DMS 273 (cell line): ENCODE measurements at regions not wholly inside any gene's neighbourhood (a gene's known extent, or its start where the extent isn't known, plus 50 kb on each side); places are given as distances from the start of the nearest gene placed in this dataset.
A peak's percentile ranks its signal among the peaks of the same experiment; 100 is the strongest.

ENCODE experiments used
- DNase-seq: peaks from one replicate; lab custom pipeline; 2025; ENCODE audit not compliant: unreplicated experiment; lab: John Stamatoyannopoulos, UW

DNA sequence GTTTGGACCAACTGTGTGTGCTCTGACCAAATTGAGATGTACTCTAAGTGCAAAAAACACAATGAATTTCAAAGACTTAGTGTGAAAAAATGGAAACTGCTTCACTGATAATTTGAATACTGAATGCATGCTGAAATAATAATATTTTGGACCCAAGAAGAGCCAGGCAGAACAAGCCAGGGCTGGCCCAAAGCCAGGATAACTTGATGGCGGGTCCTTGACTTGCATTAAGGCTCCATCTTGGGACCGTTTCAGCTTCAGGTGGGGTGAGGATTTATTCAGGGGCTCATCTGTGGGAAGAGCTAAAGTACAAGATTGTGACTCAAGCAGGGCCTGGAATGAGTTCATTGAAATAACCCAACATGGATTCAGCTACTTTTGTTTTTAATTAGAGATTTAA is 921.9 kb downstream of the QKI start:
- no peak for DNase-seq

DNA sequence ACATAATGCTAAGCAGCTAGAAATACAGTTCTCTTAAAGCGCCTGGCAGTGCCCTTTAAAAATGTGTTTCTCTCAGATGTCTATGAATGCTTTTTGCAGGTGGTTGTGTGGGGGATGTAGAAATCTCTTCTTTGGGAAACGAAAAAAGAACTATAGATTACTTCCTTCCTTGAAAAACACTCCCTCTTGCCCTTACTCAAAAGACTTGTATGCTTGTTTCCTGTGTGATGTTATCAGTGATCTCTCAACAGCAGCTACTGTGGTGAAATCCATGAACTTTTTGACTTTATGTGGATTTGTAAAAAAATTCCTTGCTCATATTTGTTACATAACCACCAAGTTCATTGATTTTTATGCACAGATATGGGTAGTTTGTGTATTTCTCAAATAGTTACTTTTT is 916.5 kb downstream of the QKI start:
- no peak for DNase-seq

DNA sequence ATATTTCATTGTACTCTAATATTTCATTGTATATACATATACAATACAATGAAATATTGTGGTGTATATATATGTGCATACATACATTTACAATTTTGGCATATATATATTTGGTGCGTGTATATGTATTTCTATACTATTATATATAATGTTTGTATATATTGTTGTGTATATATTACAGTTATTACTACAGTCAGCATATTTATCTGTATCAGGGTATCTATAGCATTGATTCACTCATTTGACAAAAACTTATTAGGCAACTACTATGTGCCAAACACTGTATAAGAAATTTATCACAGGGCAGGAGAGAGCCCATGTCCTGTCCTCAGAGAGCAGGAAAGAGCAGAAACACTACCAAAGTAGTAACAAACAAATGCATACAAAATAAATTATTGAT is 910.6 kb downstream of the QKI start:
- no peak for DNase-seq

DNA sequence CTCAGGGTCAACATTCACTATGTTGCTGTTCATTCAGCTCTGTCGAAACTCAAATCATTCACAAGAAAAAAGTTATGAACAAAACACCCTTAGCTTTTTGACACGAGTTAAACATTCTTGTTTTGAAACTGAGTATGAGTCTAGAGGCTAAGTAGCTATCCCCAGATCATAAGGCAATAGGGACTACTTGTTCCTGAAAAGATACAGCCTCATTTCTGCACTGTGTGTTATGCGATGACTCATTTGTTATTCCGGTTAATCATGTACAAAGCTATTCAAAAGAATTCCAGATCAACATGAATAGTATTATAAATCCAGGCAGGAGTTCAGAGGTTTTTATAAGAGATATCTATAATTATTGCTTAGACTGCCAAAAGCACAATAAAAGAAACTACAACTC is 908.0 kb downstream of the QKI start:
- DNase-seq = no peak

DNA sequence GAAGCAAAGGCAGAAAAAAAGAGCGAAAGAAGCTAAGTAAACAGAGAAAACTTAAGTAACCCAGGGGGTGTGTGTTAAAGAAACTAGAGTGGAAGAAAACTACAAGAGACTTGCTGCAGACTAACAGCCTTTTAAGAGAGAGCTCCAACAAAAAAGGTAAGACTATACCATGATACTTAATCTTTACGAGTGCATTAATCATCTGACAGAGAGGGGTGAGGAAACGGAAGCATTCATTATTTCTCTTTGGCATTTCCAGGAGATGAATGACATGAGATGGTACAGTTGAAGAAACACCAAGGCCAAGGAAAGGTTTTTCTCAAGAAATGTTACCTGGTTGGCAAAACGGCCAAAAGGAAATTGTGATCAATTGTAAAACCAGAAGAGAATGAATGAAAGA is 906.8 kb downstream of the QKI start:
- DNase-seq = no peak

DNA sequence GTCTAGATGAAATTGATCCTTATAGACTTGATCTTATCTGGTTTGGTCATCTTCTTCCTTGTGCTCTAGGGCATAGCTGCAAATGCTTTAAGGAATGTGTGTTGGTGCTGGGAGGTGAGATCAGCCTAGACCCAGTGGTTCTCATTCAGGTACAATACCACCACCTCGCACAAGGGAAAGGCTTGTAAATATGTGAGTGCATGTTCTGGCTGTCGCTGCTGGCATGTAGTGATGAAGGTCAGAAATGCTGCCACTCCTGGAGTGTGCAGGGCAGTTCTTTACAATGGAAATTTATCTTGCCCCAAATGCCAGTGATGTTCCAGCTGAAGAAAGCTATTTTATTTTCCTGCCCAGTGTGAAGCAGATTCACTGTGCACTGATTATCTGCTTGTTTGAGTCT is 900.9 kb downstream of the QKI start:
- DNase-seq = no peak

DNA sequence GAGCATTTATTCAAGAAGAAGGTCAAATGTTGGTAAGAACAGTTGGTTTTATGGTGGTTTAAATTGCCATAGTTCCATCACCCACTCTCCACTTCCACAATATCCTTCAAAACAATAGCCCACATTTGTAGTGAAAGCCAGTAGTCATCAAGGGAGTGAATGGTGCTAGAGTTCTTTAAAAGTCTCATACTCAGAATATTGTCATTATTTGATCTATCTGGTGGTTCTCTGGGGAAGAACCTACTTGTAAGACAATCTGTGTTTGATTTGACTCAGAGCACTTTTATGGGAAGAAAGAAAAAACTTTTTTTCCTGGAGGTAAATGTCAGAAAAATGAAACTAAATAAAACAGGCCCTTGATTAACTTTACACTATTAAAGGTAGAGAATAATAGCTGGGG is 893.8 kb downstream of the QKI start:
- DNase-seq = no peak

DNA sequence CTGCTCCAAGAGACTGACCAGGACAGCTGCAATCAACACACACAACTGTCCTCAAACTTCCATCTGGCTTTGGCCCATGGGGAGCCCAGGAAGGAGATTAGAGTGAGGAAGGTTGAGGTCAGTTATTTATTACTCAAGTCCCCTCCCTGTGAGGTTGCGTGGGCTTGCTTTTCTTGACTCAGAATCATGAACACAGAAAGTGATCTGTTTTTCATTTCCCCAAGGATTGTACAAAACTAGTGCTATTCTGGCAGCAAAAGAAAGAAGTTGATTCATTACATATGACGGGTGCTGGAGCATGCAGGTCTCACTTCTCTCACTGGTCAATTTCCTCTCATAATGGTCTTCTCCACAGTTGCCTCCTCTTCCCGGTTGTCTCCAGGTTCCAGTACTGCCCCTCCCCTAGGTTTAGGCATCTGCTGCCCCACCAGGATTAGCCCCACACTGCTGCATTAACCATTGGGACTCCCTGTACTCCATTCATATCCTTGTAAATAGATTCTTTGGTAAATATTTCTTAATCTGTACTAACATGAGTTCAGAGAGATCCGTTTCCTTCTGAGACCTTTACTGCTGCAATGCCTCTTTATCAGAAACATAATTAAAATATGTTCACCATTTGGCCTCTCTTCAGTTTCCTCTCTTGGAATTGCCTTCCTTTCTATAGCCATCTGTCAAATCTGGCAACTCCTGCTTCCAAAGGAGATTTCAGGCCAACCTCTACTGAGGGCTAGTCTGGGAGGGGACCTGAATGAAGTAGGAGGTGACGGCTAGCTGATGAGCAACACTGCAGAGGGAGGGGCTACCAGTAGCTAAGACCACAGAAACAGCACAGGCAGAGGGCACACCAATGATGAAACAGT is 888.8 kb downstream of the QKI start:
- peak; percentile 26 for DNase-seq

DNA sequence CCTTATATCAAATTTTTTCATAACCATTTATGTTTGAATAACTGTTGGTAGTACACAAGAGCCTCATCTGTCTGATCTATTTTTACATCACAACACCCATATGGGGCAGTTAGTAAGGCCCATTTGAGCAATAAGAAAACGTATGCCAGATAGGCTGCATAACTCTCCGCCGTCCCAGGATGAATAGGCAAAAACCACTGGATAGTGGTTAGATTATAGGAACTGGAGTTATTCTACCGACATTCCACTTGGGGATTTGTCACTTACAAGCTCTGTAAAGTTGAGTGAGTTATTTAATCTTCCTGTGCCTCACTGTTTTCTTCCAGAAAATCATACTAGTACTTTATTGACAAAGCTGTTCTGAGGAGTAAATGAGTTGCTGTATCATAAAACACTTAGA is 881.9 kb downstream of the QKI start:
- DNase-seq = no peak

DNA sequence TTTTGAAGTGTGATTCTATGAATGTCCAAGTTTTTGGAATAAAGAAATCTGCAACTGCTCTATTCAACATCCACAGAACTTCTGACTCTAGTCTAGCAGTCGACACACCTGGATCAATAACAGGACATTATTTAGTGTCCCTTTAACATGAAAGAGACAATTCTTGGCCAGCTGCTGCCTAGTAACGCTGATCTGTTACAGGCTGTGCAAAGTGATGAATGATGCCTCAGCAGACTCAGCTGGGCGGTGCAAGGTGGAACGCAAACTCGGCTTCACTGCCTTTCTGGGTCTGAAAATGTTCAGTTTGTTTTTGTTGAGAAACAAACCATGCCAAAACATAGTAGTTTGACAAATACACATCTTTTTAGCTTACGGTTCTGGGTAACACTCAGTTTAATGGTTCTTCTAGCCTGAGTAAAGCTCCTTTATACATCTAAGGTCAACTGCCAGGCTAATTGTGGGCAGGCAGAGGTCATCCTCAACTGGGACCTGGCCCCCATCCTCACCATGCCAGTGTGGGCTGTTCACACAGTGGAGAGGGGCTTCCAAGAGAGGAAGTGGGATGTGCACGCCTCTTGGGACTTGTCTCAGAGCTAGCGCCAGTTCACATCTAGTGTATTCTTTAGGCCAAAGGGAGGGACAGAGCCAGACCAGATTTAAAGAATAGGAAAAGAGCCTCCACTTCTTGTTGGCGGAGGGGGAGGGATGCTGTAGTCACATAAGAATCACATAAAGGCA is 879.7 kb downstream of the QKI start:
- no peak for DNase-seq

DNA sequence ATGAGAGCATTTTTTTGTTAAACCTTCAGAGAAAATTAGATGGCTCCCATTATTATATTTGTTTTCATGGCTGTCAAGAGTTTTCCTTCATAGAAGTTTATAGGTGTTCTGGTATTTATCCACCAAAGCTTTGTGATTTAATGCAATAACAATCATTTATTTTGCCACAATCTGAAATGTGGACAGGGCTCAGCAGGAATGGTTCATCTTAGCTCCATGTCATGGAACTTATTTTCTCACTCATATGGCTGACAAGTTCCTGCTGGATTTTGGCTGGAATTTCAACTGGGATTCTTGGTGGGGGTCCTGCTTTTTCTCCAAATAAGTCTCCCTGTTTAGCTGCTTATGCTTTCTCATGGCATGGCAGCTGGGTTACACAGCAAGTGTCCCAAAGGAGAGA is 876.7 kb downstream of the QKI start:
- no peak for DNase-seq

DNA sequence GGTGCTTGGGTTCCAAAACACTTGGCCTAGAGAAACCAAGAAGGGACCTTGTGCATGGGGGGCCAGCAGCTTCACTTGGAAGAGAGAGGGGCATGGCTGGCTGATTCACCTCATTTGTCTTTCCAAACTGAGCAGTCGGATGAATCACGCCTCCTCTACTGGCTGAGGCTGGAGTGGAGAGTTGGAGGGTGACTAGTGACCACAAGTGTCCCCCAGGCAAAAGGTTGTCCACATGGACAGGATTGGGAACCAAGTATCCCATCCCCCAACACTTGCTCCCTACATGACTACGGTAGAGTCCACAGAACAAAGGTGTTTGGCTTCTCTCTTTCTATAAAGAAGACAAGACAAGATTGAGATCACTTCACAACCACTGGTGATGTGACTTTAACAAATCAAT is 875.6 kb downstream of the QKI start:
- no peak for DNase-seq

DNA sequence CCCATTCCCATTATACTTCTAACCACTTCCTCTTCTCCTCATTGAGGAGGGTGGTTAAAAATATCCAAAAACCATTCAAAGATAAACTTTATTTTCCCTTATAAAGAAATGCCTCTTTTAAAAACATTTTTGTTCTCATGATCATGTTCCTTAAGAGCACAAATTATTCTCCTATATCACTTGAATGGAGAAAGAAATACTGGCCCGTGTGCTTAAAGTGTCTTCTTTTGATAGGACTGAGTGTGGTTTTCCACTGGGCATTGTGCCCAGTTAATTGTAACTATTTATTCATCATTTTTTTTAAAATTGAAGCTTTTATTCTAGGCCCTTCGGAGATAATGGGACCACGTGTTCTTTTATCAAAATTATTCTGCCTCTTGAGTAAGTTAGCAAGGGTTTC is 871.5 kb downstream of the QKI start:
- DNase-seq = no peak

DNA sequence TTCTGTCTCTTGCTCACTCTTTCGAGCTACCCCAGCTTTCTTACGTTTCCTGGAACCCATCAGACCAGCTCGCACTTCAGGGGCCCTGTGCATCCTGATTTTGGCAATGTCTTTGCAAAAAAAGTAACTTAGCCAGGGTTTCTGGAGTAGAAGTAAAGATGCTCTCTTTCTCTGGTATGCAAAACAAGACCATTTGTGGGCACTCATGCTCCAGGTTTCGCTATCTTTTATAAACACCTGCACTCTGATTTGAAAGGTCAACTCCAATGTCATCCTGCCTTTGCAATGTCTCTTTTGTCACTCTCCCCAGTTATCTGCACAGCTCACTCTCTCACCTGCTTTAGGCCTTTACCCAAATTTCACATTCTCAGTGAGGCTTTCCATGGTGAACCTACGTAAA is 869.1 kb downstream of the QKI start:
- DNase-seq = no peak

DNA sequence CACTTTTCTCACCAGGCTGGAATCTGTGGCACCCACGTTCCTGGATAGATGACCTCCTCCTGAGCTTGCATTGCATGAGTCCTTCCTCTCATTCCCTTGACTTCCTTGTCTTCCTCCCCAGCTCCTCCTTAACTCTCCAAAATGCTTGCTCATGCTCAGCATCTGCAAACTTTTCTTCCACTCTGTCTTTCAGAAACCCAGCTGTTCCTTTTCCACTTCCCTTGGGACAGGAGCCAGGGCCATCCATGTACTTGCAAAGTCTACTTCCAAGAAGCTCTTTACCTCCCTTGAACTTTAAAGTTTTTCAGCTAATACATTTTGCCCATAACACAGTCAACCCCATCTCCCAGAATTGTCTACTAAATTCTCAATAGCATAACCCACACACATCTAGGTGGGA is 861.7 kb downstream of the QKI start:
- no peak for DNase-seq

DNA sequence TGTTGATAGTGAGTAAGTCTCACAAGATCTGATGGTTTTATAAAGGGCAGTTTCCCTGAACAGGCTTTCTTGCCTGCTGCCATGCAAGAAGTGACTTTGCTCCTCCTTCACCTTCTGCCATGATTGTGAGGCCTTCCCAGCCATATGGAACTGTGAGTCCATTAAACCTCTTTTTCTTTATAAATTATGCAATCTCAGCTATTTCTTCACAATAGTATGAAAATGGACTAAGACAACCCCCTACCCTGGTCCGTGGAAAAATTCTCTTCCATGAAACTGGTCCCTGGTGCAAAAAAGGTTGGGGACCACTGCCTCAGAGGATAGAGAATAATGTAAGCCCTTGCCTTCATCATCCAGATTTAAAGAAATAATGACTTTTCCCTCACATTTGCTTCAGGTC is 861.3 kb downstream of the QKI start:
- no peak for DNase-seq

DNA sequence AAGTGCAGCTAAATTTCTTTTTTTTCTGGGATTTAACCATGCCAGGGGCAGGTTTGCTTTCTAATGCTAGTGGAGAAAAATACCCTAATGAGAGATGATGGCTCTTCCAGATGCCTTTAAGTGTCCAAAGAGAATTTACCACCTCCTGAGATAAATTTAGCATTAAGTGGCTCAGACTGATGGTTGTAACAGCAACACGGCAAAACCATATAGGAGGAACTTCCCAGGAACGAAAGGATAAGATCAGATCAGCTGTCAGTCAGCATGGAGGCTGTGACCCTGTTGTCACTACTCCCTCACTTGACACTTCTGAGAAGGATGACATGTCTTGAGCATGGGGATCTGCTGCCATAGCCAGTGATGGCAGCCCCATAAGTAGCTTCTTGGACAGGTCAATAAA is 860.0 kb downstream of the QKI start:
- no peak for DNase-seq

DNA sequence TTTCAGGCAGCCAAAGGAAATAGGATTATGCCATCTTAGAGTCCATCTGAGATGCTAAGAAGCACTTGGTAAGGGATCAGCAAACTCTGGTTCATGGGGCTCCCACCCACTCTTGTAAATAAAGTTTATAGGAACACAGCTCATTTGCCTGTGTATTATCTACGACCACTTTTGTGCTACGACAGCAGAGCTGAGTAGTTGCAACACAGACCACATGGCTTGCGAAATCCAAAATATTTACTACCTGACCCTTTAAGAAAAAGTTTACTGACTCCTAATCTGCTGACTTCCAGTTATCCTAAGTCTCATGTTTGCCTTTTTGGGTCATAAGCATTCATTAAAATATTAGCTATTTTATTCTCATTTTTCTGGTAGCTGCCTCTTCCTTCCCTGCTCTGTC is 859.0 kb downstream of the QKI start:
- DNase-seq = no peak

DNA sequence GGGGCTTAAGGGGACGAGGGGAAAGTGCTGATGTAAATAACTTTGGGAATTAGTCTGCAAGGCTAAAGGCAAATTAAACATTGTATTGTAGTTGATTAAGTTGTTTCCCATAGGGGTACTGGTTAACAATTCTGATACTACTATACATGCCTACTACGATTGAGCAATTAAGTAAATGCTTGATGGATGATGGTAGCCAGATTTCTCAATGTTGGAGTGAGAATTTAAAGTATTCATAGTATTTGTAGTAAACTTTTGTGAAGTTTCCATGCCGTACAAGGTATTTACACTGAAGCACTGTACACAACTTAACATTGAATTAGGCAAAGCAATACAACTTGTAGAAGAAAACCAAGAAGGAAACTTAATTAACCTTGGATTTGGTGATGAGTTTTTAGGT is 852.3 kb downstream of the QKI start:
- DNase-seq = no peak

DNA sequence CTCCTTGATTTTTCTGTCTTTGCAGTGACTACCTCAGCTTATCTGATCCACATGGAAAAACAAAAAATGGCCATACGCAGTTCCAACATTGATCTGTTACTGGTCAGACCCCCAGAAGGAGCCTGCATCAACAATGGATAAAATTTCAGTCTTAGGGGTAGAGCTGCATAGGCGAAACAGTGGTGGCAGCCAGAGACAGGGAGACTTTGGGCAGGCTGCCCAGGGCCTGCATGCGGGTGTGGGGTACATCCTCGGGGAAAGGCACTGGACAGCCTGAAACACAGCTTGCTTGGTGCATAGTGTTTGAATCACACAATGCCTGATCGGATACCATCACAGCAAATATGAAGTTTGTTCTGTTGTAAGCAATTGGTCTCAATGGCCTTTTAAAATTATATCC is 847.8 kb downstream of the QKI start:
- no peak for DNase-seq

DNA sequence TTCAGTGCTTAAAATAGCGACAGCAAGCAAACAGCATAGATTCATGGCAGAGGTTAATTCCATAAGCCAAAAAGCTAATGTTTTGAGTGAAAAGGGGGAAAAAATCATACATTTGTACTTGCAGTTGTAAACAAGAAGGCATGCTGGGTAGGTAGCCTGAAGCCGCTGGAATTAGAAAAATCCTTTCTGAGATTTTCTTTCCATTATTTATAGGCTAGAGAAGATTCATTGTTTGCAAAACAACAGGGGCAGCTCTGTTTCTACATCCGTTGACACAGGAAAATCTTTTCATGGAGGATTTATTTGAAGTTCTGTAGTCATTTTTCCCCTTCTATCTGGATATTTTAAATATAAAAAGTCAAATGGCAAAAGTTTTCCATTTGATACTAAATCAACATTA is 843.9 kb downstream of the QKI start:
- DNase-seq = no peak

DNA sequence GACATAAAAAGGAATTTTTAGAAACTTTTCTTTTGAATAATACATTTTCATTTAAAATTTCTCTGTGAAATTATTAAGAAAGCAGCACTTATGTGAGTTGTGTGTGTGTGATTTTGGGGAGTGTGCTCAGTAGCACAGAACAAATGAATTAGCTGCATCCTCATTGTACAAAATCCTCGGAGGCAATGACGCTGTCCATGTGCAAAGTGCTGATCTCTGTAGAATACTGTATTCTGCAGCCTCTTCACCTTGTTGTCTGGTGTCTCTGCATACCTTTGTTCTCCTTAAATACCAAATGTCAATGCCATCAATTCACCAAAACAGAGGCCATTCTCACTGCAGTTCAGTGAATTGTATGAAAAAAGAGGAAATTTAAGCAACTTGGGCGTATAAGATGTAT is 838.4 kb downstream of the QKI start:
- DNase-seq = no peak

DNA sequence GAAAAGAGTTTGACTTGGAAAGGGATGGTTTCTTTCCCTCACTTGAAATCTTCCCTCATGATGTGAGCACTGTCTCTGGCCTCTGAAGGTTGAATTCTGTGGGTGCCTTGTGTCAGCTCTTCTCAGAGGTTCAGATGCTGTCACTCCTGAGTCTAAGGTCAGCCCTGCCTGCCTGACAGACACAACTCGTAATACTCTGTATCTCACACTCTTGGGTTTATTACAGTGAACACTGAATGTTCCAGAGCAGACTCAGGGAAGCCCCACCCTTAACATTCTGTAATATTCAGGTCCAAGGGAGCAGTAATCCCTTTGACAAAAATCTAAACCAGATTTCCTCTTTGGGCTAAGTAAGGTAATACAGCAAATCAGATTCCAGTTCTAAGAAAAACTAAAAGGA is 837.8 kb downstream of the QKI start:
- DNase-seq = no peak
